A549 (cell line): ENCODE measurements at regions not wholly inside any gene's neighbourhood (a gene's known extent, or its start where the extent isn't known, plus 50 kb on each side); places are given as distances from the start of the nearest gene placed in this dataset.

Experiments used
- CHD4 ChIP-seq: fragments of 200-600 bp; sonication (generic); IDR thresholded peaks from 2 replicates; pipeline ENCODE4 v1.6.1; 2016; ENCODE audit warnings: antibody characterized with exemption, mild to moderate bottlenecking, borderline replicate concordance
- CTCF ChIP-seq: fragments of >200 bp; sonication (Bioruptor Twin); formaldehyde crosslinking; IDR thresholded peaks from 3 replicates; pipeline ENCODE4 v1.5.1; 2016
- EP300 ChIP-seq, 2 experiments: fragments of >200 bp; sonication (Bioruptor Twin); formaldehyde crosslinking; IDR thresholded peaks; 2 replicates in 1 of 2; 3 replicates in 1 of 2; pipeline ENCODE4 v1.6.1; 2016 to 2017
- HMGXB4 ChIP-seq: fragments of 250-450 bp; sonication (Bioruptor Pico); IDR thresholded peaks from 2 replicates; pipeline ENCODE4 v1.5.0; 2021; ENCODE audit warnings: mild to moderate bottlenecking, moderate library complexity, borderline replicate concordance
- KDM5A ChIP-seq: fragments of 200-600 bp; sonication (generic); IDR thresholded peaks from 2 replicates; pipeline ENCODE4 v1.6.1; 2016; ENCODE audit warnings: antibody characterized with exemption, mild to moderate bottlenecking
- NPAS2 ChIP-seq: fragments of 250-450 bp; sonication (Bioruptor Pico); IDR thresholded peaks from 2 replicates; pipeline ENCODE4 v1.8.0; 2022; ENCODE audit warnings: mild to moderate bottlenecking, moderate library complexity, borderline replicate concordance
- POLR2A ChIP-seq: IDR thresholded peaks from 2 replicates; pipeline ENCODE4 v1.6.1; 2012; ENCODE audit warnings: mild to moderate bottlenecking, low read length
- RAD21 ChIP-seq, 2 experiments: fragments of >200 bp in 1 of 2; sonication (Bioruptor Twin) in 1 of 2; formaldehyde crosslinking in 1 of 2; IDR thresholded peaks in 1 of 2; conservative IDR thresholded peaks in 1 of 2; 2 replicates in 1 of 2; 3 replicates in 1 of 2; pipeline ENCODE4 v1.6.1; 2012 to 2018; ENCODE audit warnings: inconsistent platforms in 1 of 2
- RARB ChIP-seq: fragments of 250-450 bp; sonication (Bioruptor Pico); IDR thresholded peaks from 2 replicates; pipeline ENCODE4 v1.8.0; 2021; ENCODE audit warnings: mild to moderate bottlenecking, moderate library complexity
- RCOR1 ChIP-seq: fragments of 150-350 bp; IDR thresholded peaks from 2 replicates; pipeline ENCODE4 v1.6.1; 2014; ENCODE audit warnings: antibody characterized with exemption, low read length, low read depth
- USF2 ChIP-seq: fragments of 450-650 bp; IDR thresholded peaks from 2 replicates; pipeline ENCODE4 v1.6.1; 2014; ENCODE audit warnings: antibody characterized with exemption
- ZFP36 ChIP-seq: fragments of 450-650 bp; IDR thresholded peaks from 2 replicates; pipeline ENCODE4 v1.6.1; 2014; ENCODE audit warnings: borderline replicate concordance; ENCODE audit not compliant: partially characterized antibody

- no peak for TF ChIP-seq ZFP36
- no peak for TF ChIP-seq CTCF
- no peak for TF ChIP-seq POLR2A
- no peak for TF ChIP-seq USF2
- TF ChIP-seq EP300 (IDR thresholded peaks at IDR 0.05) = no peak
- TF ChIP-seq KDM5A = no peak
- no peak for TF ChIP-seq RAD21 (conservative IDR thresholded peaks at IDR 0.05 in 1 of 2, IDR thresholded peaks at IDR 0.05 in 1 of 2)
- no peak for TF ChIP-seq NPAS2 (CRISPR knock-in tag)
- no peak for TF ChIP-seq HMGXB4 (CRISPR knock-in tag)
- no peak for TF ChIP-seq RARB (CRISPR knock-in tag)
- no peak for TF ChIP-seq CHD4
- no peak for TF ChIP-seq RCOR1
These were observed 129.9 kb upstream of the CLEC14A start for GRCh38 chr14:38385836-38386235.
